Lower lobe of right lung (tissue), 2 donors: ENCODE measurements at regions not wholly inside any gene's neighbourhood (a gene's known extent, or its start where the extent isn't known, plus 50 kb on each side); places are given as distances from the start of the nearest gene placed in this dataset.
A peak's percentile ranks its signal among the peaks of the same experiment; 100 is the strongest.

Source experiments
- ATAC-seq, 2 donors: fragments of 200-7000 bp; cut with Tn5 transposase; one replicate each; pipeline ENCODE4 v1.9.1; 2020 to 2022; ENCODE audit warnings: mild to moderate bottlenecking in 2 of 2, moderate library complexity in 2 of 2
- DNase-seq: peaks from one replicate; pipeline ENCODE4 v3.0.0-alpha.2; 2020
- H3K27ac ChIP-seq: fragments of 200-600 bp; one replicate; pipeline ENCODE4 v1.8.0; 2022
- H3K27me3 ChIP-seq: fragments of 200-600 bp; one replicate; pipeline ENCODE4 v1.8.0; 2022; ENCODE audit warnings: low read depth
- H3K36me3 ChIP-seq: fragments of 200-600 bp; one replicate; pipeline ENCODE4 v1.8.0; 2022; ENCODE audit warnings: mild to moderate bottlenecking
- H3K4me1 ChIP-seq: fragments of 200-600 bp; one replicate; pipeline ENCODE4 v1.8.0; 2022
- H3K4me3 ChIP-seq: fragments of 200-600 bp; one replicate; pipeline ENCODE4 v1.8.0; 2022; ENCODE audit warnings: mild to moderate bottlenecking
- H3K9me3 ChIP-seq: fragments of 200-600 bp; one replicate; pipeline ENCODE4 v1.8.0; 2022
- CTCF ChIP-seq: fragments of 200-600 bp; IDR thresholded peaks from one replicate; pipeline ENCODE4 v1.8.0; 2022; ENCODE audit warnings: antibody characterized with exemption, mild to moderate bottlenecking
- intact Hi-C: fragments of 100-400 bp; cut with DNase I; formaldehyde crosslinking; loops from one replicate; pipeline ENCODE4 v1.11.0; 2022
- donor health status: DM: no; HTN: yes; CAD: no; lungs with severe emphysema.

GRCh38 chr3:20319551-20319950 is 133.5 kb upstream of the SGO1 start:
- Histone ChIP-seq H3K9me3 (no peaks in the 10 kb centered on the region), H3K4me1 (no peaks in the 10 kb centered on the region), H3K36me3 (no peaks in the 10 kb centered on the region), H3K4me3 (no peak overlapping the region), H3K27ac (no peak overlapping the region), H3K27me3 (no peaks in the 10 kb centered on the region)
- no peak for DNase-seq
- intact Hi-C loops: no loop called here
- no peak for TF ChIP-seq CTCF
- ATAC-seq: no peak

- Histone ChIP-seq H3K4me1 (no peaks in the 10 kb centered on the region), H3K9me3 (no peaks in the 10 kb centered on the region), H3K4me3 (no peak overlapping the region), H3K27me3 (no peaks in the 10 kb centered on the region), H3K36me3 (no peaks in the 10 kb centered on the region), H3K27ac (no peak overlapping the region)
- TF ChIP-seq CTCF: no peak
- intact Hi-C loops: no loop called here
- DNase-seq: no peak
- no peak for ATAC-seq
Observed at GRCh38 chr3:20317616-20318015, 131.6 kb upstream of the SGO1 start.

GRCh38 chr3:20316238-20316637 is 130.2 kb upstream of the SGO1 start:
- no peak overlapping the region for H3K4me3 ChIP-seq
- no peaks in the 10 kb centered on the region for H3K4me1 ChIP-seq
- DNase-seq (no peak), ATAC-seq (no peak)
- TF ChIP-seq CTCF: no peak
- no peak overlapping the region for H3K27ac ChIP-seq
- H3K27me3 ChIP-seq: no peaks in the 10 kb centered on the region
- H3K9me3 ChIP-seq: no peaks in the 10 kb centered on the region
- H3K36me3 ChIP-seq: no peaks in the 10 kb centered on the region
- intact Hi-C loops: no loop called here

GRCh38 chr3:20310629-20311028 is 124.6 kb upstream of the SGO1 start:
- no peak for DNase-seq
- no peak for TF ChIP-seq CTCF
- ATAC-seq: no peak
- no peaks in the 10 kb centered on the region for H3K9me3 ChIP-seq
- intact Hi-C loops: no loop called here
- H3K27ac ChIP-seq: no peak overlapping the region
- no peaks in the 10 kb centered on the region for H3K36me3 ChIP-seq
- H3K4me1 ChIP-seq: no peaks in the 10 kb centered on the region
- no peaks in the 10 kb centered on the region for H3K27me3 ChIP-seq
- no peak overlapping the region for H3K4me3 ChIP-seq

GRCh38 chr3:20307383-20307782 is 121.4 kb upstream of the SGO1 start:
- no peaks in the 10 kb centered on the region for H3K36me3 ChIP-seq
- H3K27me3 ChIP-seq: no peaks in the 10 kb centered on the region
- no peaks in the 10 kb centered on the region for H3K9me3 ChIP-seq
- no peak for TF ChIP-seq CTCF
- intact Hi-C loops: no loop called here
- no peaks in the 10 kb centered on the region for H3K4me1 ChIP-seq
- H3K4me3 ChIP-seq: no peak overlapping the region
- DNase-seq (no peak), ATAC-seq (peak; percentile 29 to 59)
- no peak overlapping the region for H3K27ac ChIP-seq

GRCh38 chr3:20305647-20306046 is 119.6 kb upstream of the SGO1 start:
- no peak for DNase-seq
- Histone ChIP-seq H3K27me3 (no peaks in the 10 kb centered on the region), H3K36me3 (no peaks in the 10 kb centered on the region), H3K4me3 (no peak overlapping the region), H3K27ac (no peak overlapping the region), H3K9me3 (no peaks in the 10 kb centered on the region), H3K4me1 (no peaks in the 10 kb centered on the region)
- no peak for ATAC-seq
- no peak for TF ChIP-seq CTCF
- intact Hi-C loops: no loop called here
